ENCODE measurements at regions not wholly inside any gene's neighbourhood (a gene's known extent, or its start where the extent isn't known, plus 50 kb on each side); places are given as distances from the start of the nearest gene placed in this dataset.

DNA sequence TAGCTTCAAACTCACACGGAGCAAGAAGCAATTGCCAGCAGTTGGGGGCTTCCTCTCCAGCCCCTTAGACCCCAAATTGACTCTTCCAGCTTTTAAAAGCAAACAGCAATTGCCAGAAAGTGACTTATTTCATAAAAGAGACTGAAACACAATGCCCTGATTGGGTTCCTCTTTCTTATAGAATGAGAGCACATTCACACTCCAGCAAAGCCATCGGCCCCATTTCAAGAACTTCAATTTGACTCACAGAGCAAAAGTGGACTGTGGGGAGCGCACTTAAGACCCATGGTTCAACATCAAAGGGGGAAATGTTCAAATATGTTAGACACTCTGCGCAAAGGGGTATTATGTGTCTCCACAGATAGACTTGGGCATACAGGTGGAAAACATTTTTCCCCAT, 484.7 kb downstream of the BCL11A start:
- ChIA-PET SMC1A (ENCODE audit: uncharacterized antibody, unreplicated experiment) (interaction anchor here (1.6 kb wide), 1 partner anchor 9 kb away, joined by 3 read pairs; no protein-coding TSS in a partner anchor), POLR2A (no interaction called here), CTCF (no interaction called here), RAD21 (ENCODE audit: unreplicated experiment) (no interaction called here)
- intact Hi-C loops (cut with micrococcal nuclease; ENCODE audit: unreplicated experiment) = no loop called here
- Histone ChIP-seq H3K4me2 (ENCODE audit: control insufficient read depth, insufficient read depth) (no peak overlapping the region), H2AFZ (ENCODE audit: control insufficient read depth, low read depth, low read length) (no peak overlapping the region), H3K9ac (ENCODE audit: control insufficient read depth, insufficient read depth, low read length) (no peak overlapping the region), H3K36me3 (ENCODE audit: control insufficient read depth in 2 of 2, insufficient read depth in 2 of 2, low read length in 1 of 2) (no peaks in the 10 kb centered on the region), H3K9me3 (replicated peaks; ENCODE audit: control insufficient read depth, insufficient read depth, low read length) (no peaks in the 10 kb centered on the region), H3K4me3 (no peak overlapping the region), H3K79me2 (ENCODE audit: control insufficient read depth, insufficient read depth, low read length) (no peaks in the 10 kb centered on the region), H3K27ac (ENCODE audit: control insufficient read depth, insufficient read depth) (no peak overlapping the region), H3K27me3 (replicated peaks in 1 of 2; ENCODE audit: control insufficient read depth in 2 of 2, insufficient read depth in 2 of 2, low read length in 1 of 2) (no peaks in the 10 kb centered on the region), H3K4me1 (ENCODE audit: control insufficient read depth, insufficient read depth, low read length) (peaks cover 4% of the 10 kb centered on the region; the same call in 1 of the 2 replicates), H4K20me1 (ENCODE audit: control insufficient read depth, insufficient read depth) (no peaks in the 10 kb centered on the region)
- DNase-seq (ENCODE audit: low read depth, low spot score) (no peak), FAIRE-seq (no peak), ATAC-seq (no peak)
- TF ChIP-seq SPI1 (IDR thresholded peaks at IDR 0.05; ENCODE audit: borderline replicate concordance, insufficient read depth, low read depth, low read length) = peak; percentile 50; the same call in 1 of the 2 replicates
- TF ChIP-seq DPF2 (IDR thresholded peaks at IDR 0.05) = no peak
- TF ChIP-seq, protein P1, sequence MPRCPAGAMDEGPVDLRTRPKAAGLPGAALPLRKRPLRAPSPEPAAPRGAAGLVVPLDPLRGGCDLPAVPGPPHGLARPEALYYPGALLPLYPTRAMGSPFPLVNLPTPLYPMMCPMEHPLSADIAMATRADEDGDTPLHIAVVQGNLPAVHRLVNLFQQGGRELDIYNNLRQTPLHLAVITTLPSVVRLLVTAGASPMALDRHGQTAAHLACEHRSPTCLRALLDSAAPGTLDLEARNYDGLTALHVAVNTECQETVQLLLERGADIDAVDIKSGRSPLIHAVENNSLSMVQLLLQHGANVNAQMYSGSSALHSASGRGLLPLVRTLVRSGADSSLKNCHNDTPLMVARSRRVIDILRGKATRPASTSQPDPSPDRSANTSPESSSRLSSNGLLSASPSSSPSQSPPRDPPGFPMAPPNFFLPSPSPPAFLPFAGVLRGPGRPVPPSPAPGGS (IDR thresholded peaks at IDR 0.05; ENCODE audit: borderline replicate concordance, insufficient read depth, low read depth, low read length, poor library complexity, severe bottlenecking) = no peak
- TF ChIP-seq, protein P2, sequence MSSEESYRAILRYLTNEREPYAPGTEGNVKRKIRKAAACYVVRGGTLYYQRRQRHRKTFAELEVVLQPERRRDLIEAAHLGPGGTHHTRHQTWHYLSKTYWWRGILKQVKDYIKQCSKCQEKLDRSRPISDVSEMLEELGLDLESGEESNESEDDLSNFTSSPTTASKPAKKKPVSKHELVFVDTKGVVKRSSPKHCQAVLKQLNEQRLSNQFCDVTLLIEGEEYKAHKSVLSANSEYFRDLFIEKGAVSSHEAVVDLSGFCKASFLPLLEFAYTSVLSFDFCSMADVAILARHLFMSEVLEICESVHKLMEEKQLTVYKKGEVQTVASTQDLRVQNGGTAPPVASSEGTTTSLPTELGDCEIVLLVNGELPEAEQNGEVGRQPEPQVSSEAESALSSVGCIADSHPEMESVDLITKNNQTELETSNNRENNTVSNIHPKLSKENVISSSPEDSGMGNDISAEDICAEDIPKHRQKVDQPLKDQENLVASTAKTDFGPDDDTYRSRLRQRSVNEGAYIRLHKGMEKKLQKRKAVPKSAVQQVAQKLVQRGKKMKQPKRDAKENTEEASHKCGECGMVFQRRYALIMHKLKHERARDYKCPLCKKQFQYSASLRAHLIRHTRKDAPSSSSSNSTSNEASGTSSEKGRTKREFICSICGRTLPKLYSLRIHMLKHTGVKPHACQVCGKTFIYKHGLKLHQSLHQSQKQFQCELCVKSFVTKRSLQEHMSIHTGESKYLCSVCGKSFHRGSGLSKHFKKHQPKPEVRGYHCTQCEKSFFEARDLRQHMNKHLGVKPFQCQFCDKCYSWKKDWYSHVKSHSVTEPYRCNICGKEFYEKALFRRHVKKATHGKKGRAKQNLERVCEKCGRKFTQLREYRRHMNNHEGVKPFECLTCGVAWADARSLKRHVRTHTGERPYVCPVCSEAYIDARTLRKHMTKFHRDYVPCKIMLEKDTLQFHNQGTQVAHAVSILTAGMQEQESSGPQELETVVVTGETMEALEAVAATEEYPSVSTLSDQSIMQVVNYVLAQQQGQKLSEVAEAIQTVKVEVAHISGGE (CRISPR knock-in tag; IDR thresholded peaks at IDR 0.05) = no peak
- in situ Hi-C loops (cut with MboI) = no loop called here
- WGBS (ENCODE audit: insufficient coverage, insufficient replicate concordance, low lambda C conversion rate, missing lambda C conversion rate) = 30% methylated on average over 4 of the region's 4 CpGs
- no TSS peak for BruUV-seq (replicated peaks)

Measured in GM12878 (cell line).